ENCODE measurements at regions not wholly inside any gene's neighbourhood (a gene's known extent, or its start where the extent isn't known, plus 50 kb on each side); places are given as distances from the start of the nearest gene placed in this dataset.

DNA sequence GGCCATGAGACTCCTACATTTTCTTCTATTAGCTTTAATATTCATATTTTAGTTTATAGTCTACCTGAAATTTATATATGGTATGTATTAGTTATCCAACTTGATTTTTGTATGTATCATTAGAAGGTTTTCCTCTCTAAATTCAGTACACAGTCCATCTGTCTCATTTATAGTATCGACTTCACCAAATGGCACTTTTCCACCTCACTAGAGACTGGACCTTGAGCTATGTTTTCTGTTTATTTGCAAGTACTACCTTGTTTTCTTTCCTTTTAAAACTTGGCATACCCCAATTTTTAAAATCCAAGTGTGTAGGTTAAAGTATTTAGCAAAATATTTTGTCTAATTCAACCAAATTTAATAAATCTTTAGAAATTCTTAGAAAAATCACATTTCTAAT, 1137.5 kb downstream of the NSUN3 start:
- POLR2A ChIA-PET, result no interaction called here
- DNase-seq (ENCODE audit: low read depth), result no peak
- TF ChIP-seq, protein P1, sequence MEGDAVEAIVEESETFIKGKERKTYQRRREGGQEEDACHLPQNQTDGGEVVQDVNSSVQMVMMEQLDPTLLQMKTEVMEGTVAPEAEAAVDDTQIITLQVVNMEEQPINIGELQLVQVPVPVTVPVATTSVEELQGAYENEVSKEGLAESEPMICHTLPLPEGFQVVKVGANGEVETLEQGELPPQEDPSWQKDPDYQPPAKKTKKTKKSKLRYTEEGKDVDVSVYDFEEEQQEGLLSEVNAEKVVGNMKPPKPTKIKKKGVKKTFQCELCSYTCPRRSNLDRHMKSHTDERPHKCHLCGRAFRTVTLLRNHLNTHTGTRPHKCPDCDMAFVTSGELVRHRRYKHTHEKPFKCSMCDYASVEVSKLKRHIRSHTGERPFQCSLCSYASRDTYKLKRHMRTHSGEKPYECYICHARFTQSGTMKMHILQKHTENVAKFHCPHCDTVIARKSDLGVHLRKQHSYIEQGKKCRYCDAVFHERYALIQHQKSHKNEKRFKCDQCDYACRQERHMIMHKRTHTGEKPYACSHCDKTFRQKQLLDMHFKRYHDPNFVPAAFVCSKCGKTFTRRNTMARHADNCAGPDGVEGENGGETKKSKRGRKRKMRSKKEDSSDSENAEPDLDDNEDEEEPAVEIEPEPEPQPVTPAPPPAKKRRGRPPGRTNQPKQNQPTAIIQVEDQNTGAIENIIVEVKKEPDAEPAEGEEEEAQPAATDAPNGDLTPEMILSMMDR (IDR thresholded peaks at IDR 0.05; ENCODE audit: insufficient read depth, low read depth, low read length), result no peak
- no peak overlapping the region for H3K4me3 ChIP-seq (ENCODE audit: low read depth, low read length)
- H3K36me3 ChIP-seq (ENCODE audit: control insufficient read depth, insufficient read depth, low read length), result no peaks in the 10 kb centered on the region
- CTCF ChIA-PET, result no interaction called here
- H3K27me3 ChIP-seq (ENCODE audit: control insufficient read depth, insufficient read depth, low read length), result no peaks in the 10 kb centered on the region

DNA sequence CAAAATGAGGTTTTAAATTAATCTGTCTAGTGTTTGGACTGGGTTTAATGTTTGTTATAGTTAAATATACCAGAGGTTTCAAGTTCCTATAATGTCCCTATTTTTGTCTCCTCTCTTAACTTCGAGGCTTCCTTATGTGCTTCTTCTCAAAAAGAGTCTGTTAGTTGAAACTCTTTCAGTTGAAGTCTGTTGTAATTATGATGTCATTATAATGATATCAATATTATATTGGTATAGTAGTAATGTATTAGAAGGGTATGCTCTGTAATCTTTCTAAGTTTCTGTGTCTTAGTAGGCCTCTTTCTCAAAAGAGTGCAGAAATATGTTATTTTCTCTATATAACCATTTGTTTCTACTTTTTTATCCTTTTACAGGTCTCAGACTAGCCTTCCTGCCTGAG, 1148.0 kb downstream of the NSUN3 start:
- ChIA-PET POLR2A (no interaction called here), CTCF (no interaction called here)
- Histone ChIP-seq H3K36me3 (ENCODE audit: control insufficient read depth, insufficient read depth, low read length) (no peaks in the 10 kb centered on the region), H3K27me3 (ENCODE audit: control insufficient read depth, insufficient read depth, low read length) (no peaks in the 10 kb centered on the region), H3K4me3 (ENCODE audit: low read depth, low read length) (no peak overlapping the region)
- TF ChIP-seq, protein P1 (IDR thresholded peaks at IDR 0.05; ENCODE audit: insufficient read depth, low read depth, low read length), result no peak
- no peak for DNase-seq (ENCODE audit: low read depth)

DNA sequence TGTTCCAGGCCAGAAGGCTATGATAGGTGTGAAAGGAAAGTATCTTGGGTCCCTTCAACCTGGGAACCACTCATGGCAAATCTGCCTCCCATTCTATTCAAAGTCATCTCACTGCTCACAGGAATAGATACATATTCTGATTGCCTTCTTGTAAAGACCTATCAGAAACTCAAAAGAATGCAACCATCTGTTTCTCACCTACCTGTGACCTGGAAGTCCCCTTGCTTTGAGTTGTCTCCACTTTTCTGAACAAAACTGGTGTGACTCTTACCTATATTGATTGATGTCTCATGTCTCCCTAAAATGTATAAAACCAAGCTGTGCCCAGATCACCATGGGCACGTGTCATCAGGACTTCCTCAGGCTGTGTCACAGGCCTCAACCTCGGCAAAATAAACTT, 1149.3 kb downstream of the NSUN3 start:
- Histone ChIP-seq H3K27me3 (ENCODE audit: control insufficient read depth, insufficient read depth, low read length) (no peaks in the 10 kb centered on the region), H3K36me3 (ENCODE audit: control insufficient read depth, insufficient read depth, low read length) (no peaks in the 10 kb centered on the region), H3K4me3 (ENCODE audit: low read depth, low read length) (no peak overlapping the region)
- TF ChIP-seq, protein P1 (IDR thresholded peaks at IDR 0.05; ENCODE audit: insufficient read depth, low read depth, low read length), result no peak
- DNase-seq (ENCODE audit: low read depth), result no peak
- CTCF ChIA-PET, result interaction anchor here (0.8 kb wide), 1 partner anchor 68 kb away, joined by 4 read pairs; no protein-coding TSS in a partner anchor
- POLR2A ChIA-PET, result no interaction called here

DNA sequence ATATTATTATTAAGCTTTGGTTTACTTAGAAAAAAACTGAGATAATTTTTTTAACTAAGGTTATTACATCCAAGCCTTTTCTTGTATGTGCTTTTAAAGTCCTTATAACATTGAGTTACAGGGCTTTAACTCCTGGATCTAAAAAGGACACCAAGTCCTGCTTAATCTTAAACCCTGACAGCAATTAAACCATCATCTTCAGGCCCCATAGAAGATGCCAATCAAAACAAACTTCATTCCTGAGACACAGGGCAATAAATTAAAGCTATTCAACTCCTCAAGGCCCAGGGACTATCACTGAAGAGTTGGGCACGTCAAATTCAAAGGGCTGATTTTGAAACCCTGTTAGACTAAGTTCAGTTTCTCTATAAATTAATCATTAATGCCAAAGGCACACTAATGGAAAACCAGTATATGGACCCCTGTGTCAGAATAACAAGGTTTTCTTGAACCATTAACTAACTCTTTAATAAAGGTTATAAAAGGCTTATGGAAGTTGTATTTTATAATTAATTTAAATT, 1152.6 kb downstream of the NSUN3 start:
- TF ChIP-seq, protein P1 (IDR thresholded peaks at IDR 0.05; ENCODE audit: insufficient read depth, low read depth, low read length), result no peak
- Histone ChIP-seq H3K4me3 (ENCODE audit: low read depth, low read length) (no peak overlapping the region), H3K36me3 (ENCODE audit: control insufficient read depth, insufficient read depth, low read length) (no peaks in the 10 kb centered on the region), H3K27me3 (ENCODE audit: control insufficient read depth, insufficient read depth, low read length) (no peaks in the 10 kb centered on the region)
- ChIA-PET POLR2A (no interaction called here), CTCF (no interaction called here)
- no peak for DNase-seq (ENCODE audit: low read depth)

DNA sequence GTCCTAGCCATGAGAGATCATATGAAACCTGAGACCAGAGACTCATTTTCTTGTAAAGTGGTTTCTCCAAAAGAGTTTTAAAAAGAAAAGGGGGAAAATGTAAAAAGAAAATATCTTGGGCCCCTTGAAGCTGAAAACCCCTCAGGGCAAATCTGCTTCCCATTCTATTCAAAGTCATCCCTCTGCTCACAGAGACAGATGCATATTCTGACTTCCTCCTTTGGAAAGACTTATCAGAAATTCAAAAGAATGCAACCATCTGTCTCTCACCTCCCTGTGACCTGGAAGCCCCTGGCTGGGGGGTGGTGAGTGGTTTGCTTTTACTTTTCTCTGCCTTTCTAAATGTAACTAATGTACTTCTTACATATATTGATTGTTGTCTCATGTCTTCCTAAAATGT, 1154.8 kb downstream of the NSUN3 start:
- ChIA-PET CTCF (no interaction called here), POLR2A (no interaction called here)
- H3K36me3 ChIP-seq (ENCODE audit: control insufficient read depth, insufficient read depth, low read length), result no peaks in the 10 kb centered on the region
- TF ChIP-seq, protein P1 (IDR thresholded peaks at IDR 0.05; ENCODE audit: insufficient read depth, low read depth, low read length), result no peak
- no peak overlapping the region for H3K4me3 ChIP-seq (ENCODE audit: low read depth, low read length)
- H3K27me3 ChIP-seq (ENCODE audit: control insufficient read depth, insufficient read depth, low read length), result no peaks in the 10 kb centered on the region
- no peak for DNase-seq (ENCODE audit: low read depth)

All from BJ (cell line).